GM18870 (cell line): ENCODE measurements at regions not wholly inside any gene's neighbourhood (a gene's known extent, or its start where the extent isn't known, plus 50 kb on each side); places are given as distances from the start of the nearest gene placed in this dataset.

Experiments
- ATAC-seq: cut with Tn5 transposase; IDR thresholded peaks from one replicate; pipeline ENCODE4 v1.9.1; 2021; ENCODE audit warnings: moderate library complexity; ENCODE audit not compliant: unreplicated experiment

- ATAC-seq = no peak
Observed at GRCh38 chr11:45062115-45062514, 84.3 kb upstream of the PRDM11 start.

GRCh38 chr11:45062974-45063635 is 83.3 kb upstream of the PRDM11 start:
- no peak for ATAC-seq

GRCh38 chr11:45063669-45064068 is 82.8 kb upstream of the PRDM11 start:
- no peak for ATAC-seq

GRCh38 chr11:45067966-45068365 is 78.5 kb upstream of the PRDM11 start:
- no peak for ATAC-seq

- no peak for ATAC-seq
Observed at GRCh38 chr11:45071232-45071631, 75.2 kb upstream of the PRDM11 start.

- no peak for ATAC-seq
Observed at GRCh38 chr11:45073685-45074141, 72.7 kb upstream of the PRDM11 start.

- ATAC-seq = no peak
Observed at GRCh38 chr11:45075519-45075918, 70.9 kb upstream of the PRDM11 start.

GRCh38 chr11:45075952-45076351 is 70.5 kb upstream of the PRDM11 start:
- ATAC-seq = no peak

- ATAC-seq = no peak
Observed at GRCh38 chr11:45076761-45077160, 69.7 kb upstream of the PRDM11 start.

- no peak for ATAC-seq
Observed at GRCh38 chr11:45078236-45079074, 68.0 kb upstream of the PRDM11 start.

GRCh38 chr11:45079075-45079444 is 67.4 kb upstream of the PRDM11 start:
- ATAC-seq = no peak

- ATAC-seq = no peak
Observed at GRCh38 chr11:45079567-45079942, 66.9 kb upstream of the PRDM11 start.

GRCh38 chr11:45079943-45080719 is 66.3 kb upstream of the PRDM11 start:
- ATAC-seq = no peak

GRCh38 chr11:45082744-45083543 is 63.5 kb upstream of the PRDM11 start:
- no peak for ATAC-seq

GRCh38 chr11:45083544-45084087 is 62.8 kb upstream of the PRDM11 start:
- no peak for ATAC-seq

GRCh38 chr11:45085646-45086501 is 60.6 kb upstream of the PRDM11 start:
- no peak for ATAC-seq

- no peak for ATAC-seq
Observed at GRCh38 chr11:45086526-45086925, 59.9 kb upstream of the PRDM11 start.

GRCh38 chr11:45087086-45087899 is 59.1 kb upstream of the PRDM11 start:
- ATAC-seq = no peak

GRCh38 chr11:45087900-45088160 is 58.6 kb upstream of the PRDM11 start:
- no peak for ATAC-seq
